NB4 (cell line): ENCODE measurements at regions not wholly inside any gene's neighbourhood (a gene's known extent, or its start where the extent isn't known, plus 50 kb on each side); places are given as distances from the start of the nearest gene placed in this dataset.
A peak's percentile ranks its signal among the peaks of the same experiment; 100 is the strongest.

Experiments used
- DNase-seq: peaks from one replicate; pipeline ENCODE4 v3.0.0; 2010; ENCODE audit warnings: low read depth
- H3K4me3 ChIP-seq: one replicate; pipeline ENCODE4 v1.5.1; 2011; ENCODE audit warnings: mild to moderate bottlenecking, low read depth, low read length, moderate library complexity
- MYC ChIP-seq: IDR thresholded peaks from 2 replicates; pipeline ENCODE4 v1.6.1; 2011; ENCODE audit warnings: low read depth, low read length
- POLR2A ChIP-seq: IDR thresholded peaks from 2 replicates; pipeline ENCODE4 v1.6.1; 2011; ENCODE audit warnings: mild to moderate bottlenecking; ENCODE audit not compliant: insufficient read length; ENCODE audit errors: extremely low read depth
- TF ChIP-seq, protein P1 (sequence below): IDR thresholded peaks from 2 replicates; pipeline ENCODE4 v1.6.1; 2011; ENCODE audit warnings: low read depth, low read length
- TF ChIP-seq, protein P2 (sequence below): IDR thresholded peaks from one replicate; pipeline ENCODE4 v1.5.1; 2012; ENCODE audit warnings: low read depth, low read length

DNA sequence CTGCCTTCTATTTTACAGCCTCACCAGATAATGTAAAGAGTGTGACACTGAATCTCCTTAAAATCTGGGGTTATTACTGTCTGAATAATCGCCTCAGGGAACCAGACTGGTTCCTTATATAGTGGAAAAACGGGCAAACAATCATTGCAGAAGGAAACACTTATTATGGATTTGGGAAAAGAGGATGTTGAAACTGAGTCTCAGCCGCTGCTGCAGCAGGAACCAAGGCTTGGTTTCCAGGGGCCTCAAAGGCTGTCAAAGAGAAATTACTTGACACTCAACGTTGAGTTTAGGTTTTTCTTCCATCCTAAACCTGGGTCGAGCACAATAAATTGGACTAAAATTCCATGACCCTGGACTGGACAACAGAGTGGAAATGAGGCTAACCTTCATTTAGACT lies 103.8 kb upstream of the AHR start:
- no peak overlapping the region for H3K4me3 ChIP-seq
- TF ChIP-seq, protein P1, sequence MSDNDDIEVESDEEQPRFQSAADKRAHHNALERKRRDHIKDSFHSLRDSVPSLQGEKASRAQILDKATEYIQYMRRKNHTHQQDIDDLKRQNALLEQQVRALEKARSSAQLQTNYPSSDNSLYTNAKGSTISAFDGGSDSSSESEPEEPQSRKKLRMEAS = no peak
- no peak for TF ChIP-seq POLR2A
- TF ChIP-seq, protein P2, sequence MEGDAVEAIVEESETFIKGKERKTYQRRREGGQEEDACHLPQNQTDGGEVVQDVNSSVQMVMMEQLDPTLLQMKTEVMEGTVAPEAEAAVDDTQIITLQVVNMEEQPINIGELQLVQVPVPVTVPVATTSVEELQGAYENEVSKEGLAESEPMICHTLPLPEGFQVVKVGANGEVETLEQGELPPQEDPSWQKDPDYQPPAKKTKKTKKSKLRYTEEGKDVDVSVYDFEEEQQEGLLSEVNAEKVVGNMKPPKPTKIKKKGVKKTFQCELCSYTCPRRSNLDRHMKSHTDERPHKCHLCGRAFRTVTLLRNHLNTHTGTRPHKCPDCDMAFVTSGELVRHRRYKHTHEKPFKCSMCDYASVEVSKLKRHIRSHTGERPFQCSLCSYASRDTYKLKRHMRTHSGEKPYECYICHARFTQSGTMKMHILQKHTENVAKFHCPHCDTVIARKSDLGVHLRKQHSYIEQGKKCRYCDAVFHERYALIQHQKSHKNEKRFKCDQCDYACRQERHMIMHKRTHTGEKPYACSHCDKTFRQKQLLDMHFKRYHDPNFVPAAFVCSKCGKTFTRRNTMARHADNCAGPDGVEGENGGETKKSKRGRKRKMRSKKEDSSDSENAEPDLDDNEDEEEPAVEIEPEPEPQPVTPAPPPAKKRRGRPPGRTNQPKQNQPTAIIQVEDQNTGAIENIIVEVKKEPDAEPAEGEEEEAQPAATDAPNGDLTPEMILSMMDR = no peak
- TF ChIP-seq MYC = no peak
- DNase-seq = no peak

DNA sequence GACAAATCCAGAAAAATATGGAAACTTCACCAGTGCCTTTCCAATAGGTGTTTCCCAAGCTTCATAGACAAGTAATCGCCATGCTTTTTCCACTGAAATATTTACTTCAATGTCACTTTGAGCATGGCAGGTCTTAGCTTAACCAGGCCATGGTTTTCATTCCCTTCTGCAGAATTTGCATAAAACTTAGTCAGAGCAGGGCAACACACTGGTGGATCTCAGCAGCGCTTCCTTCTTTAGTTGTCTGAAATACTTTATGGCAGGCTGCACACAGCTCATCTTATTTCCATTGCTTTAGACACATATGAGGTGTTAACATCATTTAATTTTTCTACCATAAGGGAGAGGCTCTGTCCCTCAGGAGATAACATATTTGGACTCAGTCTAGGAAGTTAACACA lies 102.9 kb upstream of the AHR start:
- H3K4me3 ChIP-seq = no peak overlapping the region
- TF ChIP-seq, protein P2 = no peak
- TF ChIP-seq, protein P1 = no peak
- TF ChIP-seq MYC (no peak), POLR2A (no peak)
- DNase-seq = no peak

DNA sequence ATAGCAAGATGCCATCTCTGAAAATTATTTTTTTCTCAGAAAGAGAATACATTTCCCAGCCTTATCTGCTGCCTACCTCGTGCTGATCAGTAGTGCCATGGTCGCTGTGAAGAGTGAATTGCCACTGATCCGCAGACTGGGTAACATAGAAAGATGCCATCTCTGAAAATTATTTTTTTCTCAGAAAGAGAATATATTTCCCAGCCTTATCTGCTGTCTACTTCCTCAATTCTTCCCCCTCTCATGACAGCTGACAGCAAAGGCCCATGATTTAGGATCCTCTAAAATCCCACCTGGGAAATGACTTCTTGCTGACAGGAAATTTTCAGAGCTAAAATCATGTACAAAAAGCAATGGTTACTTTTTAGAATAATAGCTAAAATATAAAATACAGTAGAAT lies 92.5 kb upstream of the AHR start:
- TF ChIP-seq, protein P1 = no peak
- TF ChIP-seq POLR2A (no peak), MYC (no peak)
- TF ChIP-seq, protein P2 = no peak
- no peak overlapping the region for H3K4me3 ChIP-seq
- DNase-seq = no peak

DNA sequence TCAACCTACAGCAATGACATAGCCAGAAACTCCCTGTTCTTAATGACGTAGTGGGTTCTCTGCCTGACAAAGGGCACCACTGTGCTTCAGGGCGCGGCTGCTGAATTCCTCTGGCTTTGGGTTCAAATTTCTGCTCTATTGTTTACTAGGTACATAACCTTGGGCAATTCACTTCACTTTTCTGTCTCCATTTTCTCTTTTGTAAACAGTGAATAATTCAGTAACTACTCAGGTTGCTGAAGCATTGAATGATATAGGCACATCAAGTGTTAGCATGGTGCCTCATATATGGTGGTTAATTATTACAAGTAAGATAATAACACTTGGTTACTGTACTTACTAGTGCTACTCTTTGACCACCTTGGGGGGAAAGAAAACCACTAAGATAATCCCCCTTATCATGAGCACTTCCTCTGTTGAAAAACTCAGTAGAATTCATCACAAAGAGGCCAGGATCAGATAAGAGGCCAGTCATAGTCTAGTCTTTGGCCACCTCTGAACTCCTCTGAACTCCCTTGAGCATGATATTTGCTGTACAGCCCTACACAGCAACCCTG lies 92.0 kb upstream of the AHR start:
- TF ChIP-seq MYC (no peak), POLR2A (no peak)
- TF ChIP-seq, protein P1 = no peak
- TF ChIP-seq, protein P2 = no peak
- peak; percentile 37 for DNase-seq
- no peak overlapping the region for H3K4me3 ChIP-seq

DNA sequence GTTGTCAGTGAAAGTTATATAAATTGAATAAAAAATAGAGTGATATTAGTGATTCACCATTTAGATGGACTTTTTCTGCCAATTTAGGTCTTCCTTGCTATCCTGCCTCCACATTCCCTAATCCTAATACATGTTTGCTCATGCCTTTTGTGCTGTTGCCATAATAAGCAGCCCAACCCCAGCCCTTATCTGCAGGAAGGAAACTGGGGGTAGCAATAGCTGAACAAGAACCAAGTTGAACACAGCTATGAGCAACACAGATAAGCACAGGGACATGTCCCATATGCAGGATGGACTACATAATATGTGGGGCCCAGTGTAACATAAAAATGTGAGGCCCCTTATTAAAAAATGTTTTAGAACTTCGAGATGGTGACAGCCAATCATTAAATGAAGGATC lies 91.2 kb upstream of the AHR start:
- TF ChIP-seq MYC (no peak), POLR2A (no peak)
- TF ChIP-seq, protein P2 = no peak
- TF ChIP-seq, protein P1 = no peak
- no peak overlapping the region for H3K4me3 ChIP-seq
- no peak for DNase-seq

DNA sequence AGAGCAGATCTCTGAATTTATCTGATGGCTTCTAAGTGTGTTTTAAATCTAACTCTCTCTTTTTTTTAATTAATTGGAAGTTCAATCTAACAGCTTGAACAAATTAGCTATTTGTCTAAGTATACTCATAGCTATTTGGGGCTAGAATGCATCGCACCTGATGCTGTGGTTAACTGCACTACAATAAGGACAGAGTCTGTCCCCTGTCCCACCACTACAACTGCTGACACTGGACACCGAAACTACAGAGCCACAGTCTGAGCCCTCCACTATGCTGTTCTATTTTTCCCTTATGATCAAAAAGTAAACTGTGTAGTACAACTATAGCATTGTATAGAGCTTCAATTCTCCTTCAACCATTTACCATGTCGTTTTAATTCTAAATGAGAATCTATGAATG lies 89.4 kb upstream of the AHR start:
- no peak overlapping the region for H3K4me3 ChIP-seq
- TF ChIP-seq, protein P2 = no peak
- no peak for TF ChIP-seq POLR2A
- TF ChIP-seq, protein P1 = no peak
- no peak for TF ChIP-seq MYC
- DNase-seq = no peak
